IPS-NIHi7 (cell line): ENCODE measurements at regions not wholly inside any gene's neighbourhood (a gene's known extent, or its start where the extent isn't known, plus 50 kb on each side); places are given as distances from the start of the nearest gene placed in this dataset.

Source experiments
- DNase-seq: peaks from one replicate; pipeline ENCODE4 v3.0.0; 2012; ENCODE audit warnings: mixed read lengths; ENCODE audit errors: extremely low spot score

DNA sequence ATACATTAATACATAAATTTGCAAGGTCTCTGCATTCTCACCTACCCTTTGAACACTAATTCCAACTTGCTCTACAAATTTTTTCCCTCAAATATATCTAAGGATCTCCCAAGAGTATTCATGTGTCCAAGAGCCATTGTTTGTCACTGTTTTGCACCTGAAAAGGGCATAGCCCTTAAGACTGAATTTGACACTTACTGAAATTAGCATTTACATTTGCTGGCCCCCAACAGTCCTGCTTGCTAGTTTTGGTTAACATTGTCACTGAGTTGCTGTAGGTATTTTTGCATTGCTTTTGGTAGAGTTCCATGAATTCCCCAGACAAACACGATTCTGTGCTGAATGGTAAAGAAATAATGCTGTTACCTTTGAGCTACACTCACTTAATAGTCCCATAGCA lies 57.3 kb downstream of the KCNA4 start:
- no peak for DNase-seq

DNA sequence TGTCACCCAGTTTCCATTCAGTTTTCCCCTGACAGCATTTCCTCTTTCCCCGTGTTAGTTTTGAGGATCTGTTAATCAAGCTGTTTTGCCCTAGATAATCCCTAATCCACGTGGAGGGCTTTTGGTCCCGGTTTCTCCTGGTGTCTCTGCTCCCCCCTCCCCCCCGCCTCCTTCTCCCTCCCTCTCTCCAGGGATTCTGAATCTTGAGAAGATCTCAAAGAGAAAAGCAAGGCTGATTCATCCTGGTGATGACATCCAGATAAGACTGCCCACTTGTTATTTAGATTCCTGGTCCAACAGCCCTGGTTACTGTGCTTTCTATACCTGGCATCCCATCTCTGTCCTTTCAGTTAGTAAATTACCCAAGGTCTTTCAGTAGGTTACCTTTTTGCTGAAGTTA lies 59.4 kb downstream of the KCNA4 start:
- DNase-seq: peak; percentile 30

DNA sequence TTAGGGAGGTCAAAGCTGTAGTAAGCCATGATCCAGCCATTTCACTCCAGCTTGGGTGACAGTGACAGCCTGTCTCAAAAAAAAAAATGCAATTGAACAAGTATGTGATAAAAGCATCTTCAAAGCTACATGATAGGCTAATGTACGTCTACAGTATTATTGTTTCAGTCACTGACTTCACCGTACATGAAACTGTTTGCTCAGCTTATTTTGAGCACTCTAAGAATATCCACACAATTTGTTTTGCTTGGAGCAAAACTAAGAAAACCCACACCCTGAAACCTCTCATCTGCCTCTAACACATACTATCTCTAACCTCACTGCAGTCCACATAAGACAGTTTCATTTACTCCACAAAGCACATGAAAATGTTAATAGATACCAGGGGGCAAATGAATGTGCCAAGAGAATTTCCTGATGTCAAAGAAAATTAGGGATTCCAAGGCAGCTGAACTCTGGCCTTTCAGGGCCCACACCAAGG lies 60.7 kb downstream of the KCNA4 start:
- DNase-seq: no peak

DNA sequence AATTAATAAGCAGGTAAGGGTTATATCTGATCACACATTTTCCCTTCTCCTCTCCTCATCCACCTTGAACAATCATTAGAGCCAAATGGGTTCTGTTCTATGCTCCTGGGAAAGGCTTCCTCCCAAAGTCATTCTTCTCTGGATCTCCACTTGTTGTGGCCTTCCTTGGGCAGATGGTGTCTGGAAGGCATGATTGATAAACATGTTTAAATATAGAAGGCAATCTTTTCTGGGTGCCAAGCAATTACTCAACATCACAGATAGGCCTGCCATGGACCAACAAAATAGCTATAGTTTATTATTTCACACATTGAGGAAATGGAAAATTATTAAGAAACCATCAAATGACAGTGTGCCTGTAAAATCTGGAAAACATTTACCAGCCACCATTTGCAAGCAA lies 73.5 kb downstream of the KCNA4 start:
- no peak for DNase-seq

DNA sequence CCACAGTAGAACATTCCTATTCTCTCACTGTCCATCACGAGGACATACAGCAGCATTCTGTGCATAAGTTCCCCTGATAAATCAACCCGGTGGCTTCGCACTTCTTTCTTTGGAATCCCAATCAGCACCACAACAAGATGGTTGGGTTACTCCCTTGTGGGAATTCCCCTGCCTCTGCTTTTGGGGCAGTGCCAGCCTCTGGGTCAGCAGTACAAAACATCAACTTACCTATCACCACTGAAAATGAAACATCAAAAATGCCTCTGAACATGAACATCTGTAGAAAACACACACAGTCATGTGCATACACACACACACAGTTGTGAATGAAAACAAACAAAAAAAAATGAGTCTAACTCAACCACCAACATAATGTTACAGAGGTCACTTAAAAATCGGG lies 79.3 kb downstream of the KCNA4 start:
- no peak for DNase-seq

DNA sequence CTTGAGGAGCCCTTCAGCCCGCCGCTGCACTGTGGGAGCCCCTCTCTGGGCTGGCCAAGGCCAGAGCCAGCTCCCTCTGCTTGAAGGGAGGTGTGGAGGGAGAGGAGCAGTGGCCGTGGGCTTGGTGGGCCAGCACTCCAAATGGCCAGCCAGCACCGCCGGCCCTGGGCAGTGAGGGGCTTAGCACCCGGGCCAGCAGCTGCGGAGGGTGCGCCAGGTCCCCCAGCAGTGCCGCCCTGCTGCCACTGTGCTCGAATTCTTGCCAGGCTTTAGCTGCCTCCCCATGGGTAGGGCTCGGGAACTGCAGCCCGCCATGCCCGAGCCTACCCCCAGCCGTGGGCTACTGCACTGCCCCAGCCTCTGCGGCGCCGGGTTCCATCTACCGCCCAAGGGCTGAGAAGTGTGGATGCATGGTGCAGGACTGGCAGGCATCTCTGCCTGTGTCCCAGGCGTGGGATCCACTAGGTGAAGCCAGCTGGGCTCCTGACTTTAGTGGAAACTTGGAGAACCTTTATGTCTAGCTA lies 82.7 kb downstream of the KCNA4 start:
- DNase-seq: no peak

DNA sequence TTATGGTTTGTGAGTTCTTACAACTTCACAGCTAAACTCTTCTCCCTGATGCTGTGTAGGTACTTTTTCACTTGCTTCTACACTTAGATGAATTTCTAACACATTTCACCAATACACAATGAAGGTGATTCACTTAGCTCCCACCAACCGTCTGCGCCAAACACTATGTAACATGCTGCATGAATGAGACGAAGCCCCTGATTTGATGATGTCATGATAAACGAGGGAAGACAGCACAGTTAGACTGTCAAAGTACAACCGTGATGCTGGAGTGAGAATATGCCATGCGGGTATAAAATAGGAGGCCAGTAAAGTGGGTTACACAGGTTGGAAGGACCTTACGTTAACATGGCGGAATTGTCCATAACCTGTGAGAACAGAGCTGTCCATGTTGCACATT lies 100.8 kb downstream of the KCNA4 start:
- no peak for DNase-seq

DNA sequence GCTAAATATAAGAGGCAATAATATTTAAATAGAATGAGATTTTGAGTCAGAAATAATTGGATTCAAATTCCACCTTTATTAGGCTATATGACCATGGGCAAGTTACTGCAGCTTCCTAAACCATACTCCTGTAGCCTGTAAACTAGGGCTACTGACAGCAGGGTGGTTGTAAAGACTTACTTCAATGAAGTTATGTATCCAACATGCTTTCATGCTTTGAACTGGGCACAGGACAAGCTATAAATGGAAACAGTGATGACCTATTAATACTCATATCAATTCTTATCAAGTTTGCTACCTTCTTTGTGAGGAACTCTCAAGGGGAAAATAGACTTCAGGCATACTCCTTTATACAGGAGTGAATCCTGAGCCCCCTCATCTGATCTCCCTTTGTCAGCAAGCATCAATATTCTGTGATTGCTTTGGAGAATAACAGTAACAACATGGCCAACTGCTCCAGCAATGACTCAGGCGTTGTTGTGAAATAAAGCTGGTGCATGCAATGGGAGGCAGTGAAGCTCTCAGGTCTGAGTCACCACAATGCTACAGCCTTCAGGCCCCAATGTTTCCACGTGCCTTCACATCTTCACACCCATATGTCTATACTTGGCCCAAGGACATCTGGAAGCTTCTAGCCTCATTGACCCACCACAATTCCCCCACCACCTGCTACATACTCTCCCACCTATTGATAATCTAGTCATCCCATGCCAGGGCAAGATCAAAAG lies 102.5 kb downstream of the KCNA4 start:
- DNase-seq: no peak

DNA sequence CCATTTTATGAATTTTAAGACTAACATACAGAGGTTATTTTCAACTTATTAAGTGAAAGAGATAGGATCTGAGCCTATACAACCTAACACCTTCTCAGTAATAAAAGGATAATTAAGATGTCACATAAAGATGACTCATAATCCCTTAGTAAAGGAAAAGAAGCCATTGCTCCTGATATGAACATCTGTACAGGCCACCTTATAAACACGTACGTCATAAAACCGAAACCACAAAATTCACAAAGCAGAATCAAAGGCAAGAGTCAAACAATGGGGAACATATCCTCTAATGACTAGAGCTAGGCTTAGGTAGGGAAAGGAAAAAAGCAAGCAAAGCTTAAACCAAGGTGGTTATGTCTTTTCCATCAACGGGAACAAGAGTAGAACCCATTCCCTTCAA lies 103.5 kb downstream of the KCNA4 start:
- no peak for DNase-seq

DNA sequence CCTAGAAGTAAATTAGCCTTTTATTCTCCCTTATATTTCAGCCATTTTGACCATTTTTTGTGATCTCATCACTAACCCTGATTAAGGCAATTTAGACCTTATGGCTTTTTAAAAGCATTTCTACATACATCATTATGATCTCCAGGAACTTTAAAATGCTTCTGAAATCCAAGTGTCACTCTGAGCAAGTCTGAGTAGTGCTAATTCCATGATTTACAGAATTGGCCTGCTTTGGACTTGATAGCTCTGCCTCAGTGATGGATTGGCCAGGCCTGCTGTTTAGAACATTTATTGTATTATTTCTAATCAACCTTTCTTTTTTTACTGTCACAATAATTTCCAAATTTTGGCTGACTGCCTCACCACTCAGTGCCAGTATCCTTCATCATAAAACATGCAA lies 116.4 kb downstream of the KCNA4 start:
- DNase-seq: no peak

DNA sequence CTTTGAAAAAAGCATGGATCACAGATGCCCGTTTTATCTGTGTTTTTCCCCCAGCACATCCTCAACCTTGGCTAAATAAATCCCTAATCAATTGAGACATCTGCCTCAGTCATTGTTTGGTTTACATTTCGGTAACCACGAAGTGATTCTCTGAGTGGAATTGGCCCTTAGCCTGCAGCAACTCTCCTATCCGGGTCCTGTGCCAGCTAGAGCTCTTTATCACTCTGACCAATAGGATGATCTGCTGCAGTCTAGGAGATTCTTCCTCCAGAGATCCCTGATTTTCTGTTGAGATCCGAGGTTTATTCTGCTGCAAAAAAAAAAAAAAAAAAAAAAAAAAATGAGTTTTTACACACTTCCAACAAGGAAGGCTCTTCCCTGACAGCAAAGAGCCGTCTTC lies 137.3 kb downstream of the KCNA4 start:
- no peak for DNase-seq

DNA sequence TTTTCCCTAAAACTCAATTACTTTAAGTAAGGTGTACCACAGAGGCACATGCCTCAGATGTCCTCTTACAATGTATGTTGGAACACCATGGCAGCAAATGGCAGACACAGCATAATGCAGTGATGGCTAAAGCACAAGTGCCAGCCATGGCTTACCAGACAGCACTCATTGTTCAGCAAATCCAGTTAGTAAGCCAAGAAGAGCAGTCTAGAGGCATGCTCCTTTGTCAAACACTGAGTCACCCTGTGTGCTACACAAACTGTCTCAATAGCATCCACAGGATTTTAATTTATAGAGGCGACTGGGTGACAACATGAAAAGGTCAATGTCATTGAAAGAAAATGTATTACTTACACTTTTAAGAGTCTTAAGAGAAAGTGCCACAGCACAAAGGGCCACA lies 140.6 kb downstream of the KCNA4 start:
- no peak for DNase-seq

DNA sequence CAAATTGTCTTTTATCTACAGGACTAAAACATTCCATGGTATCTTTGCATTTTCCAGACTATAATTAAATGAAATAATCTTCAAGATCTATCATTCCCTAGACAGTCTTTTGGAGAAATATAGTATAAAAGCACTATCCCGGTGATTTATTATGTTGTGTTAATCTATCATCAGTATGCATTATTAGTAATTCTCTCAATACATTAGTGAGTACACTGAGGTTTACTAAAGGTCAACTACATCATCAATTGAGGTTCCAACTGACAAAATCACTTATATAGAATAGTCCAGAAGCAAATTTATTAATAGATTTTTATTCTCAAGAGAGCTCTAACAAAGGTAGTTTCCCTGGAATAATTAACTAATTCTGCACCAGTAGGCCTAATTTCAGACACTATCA lies 169.6 kb downstream of the KCNA4 start:
- no peak for DNase-seq

DNA sequence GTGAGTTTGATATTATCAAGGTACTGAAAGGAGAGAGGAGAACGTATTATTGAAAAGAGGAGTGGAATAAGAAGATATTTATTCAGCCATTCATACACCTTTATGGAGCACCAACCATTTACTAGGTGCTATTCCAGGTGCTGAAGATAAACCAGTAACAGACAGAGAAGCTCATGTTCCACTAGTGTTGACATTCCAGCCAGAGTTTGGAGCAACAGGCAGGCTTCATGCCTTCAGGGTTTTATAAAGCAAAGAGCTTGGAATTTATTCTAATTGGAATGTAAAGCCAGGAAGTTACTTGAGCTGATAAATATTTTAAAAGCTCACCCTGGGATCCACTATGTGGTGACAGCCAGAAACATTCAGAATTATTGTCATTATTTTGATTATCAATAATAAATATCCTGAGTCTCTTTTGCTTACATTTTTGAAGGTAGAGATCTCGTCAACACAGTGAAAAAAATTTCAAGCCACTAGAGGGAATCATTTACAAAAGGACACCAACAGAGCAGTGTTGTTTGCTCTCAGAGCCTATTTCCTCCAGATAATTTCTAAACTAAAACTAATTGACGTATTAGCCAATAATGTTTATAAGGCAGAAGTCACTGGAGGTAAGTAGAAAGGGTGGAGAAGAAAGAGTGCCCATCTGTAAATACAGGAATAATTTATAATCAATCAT lies 172.0 kb downstream of the KCNA4 start:
- no peak for DNase-seq

DNA sequence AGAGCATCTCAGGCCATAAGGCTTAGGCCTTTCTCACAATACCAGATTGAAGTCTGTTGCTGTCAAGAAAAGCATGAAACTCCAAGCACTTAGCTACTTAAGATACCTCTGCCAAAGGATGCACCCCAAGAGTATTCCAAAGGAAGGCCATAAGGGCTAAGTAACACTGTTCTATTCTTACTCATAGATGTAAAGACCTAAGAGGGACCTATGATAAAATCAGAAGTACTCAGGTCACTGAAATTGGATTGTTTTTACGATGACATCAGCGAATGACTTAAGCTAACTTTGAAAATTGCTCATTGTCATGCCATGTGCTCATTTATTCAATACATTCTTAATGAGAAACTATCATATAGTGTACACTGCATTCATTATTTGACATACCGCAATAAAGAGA lies 172.8 kb downstream of the KCNA4 start:
- no peak for DNase-seq

DNA sequence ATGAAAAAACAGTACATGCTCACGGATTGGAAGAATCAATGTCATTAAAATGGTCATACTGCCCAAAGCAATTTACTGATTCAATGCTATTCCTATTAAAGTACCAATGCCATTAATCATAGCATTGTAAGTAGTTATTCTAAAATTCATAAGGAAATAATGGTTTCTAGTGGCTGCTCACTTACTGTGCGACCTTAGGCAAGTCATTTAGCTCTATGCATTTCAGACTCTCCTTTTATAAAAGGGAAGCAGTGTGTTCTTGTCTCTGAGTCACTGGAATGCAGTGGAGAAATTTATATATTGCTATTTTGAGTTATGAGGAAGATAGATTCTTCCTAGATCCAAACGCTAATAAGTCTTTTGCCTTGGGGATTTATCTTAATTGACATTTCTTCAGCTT lies 174.8 kb downstream of the KCNA4 start:
- DNase-seq: no peak

DNA sequence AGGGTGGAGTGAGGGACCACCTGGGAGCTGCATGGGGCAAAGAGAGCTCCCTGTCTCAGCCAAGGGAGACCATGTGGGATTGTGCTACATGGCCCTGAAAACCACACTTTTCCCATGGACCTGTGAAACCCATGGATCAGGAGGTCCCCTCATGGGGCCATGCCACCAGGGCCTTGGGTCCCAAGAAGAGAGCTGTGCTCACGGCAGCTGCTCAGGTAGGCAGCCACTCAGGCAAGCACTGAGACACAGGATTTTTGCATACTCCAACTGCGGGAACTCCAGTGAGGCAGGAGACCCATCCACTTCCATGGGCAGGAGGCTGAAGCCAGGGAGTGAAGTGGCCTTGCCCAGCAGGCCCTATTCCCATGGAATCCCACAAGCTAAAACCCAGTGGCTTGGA lies 190.0 kb downstream of the KCNA4 start:
- DNase-seq: no peak

DNA sequence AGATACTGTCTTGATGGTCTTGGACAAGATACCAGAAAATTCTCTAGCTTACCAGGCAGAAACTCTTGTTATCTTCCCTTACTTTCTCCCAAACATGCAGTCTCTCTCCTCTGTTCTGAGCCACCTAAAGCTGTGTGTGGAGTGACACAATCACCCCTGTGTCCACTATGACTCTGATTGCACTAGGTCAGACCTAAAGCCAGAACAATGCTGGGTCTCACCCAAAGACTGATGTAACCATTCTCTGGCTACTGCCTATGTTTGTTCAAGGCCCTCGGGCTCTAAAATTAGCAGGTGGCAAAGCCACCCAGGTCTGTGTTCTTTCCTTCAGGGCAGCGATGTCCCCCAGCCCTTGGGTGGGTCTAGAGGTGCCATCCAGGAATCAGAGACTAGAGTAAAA lies 200.5 kb downstream of the KCNA4 start:
- DNase-seq: no peak

DNA sequence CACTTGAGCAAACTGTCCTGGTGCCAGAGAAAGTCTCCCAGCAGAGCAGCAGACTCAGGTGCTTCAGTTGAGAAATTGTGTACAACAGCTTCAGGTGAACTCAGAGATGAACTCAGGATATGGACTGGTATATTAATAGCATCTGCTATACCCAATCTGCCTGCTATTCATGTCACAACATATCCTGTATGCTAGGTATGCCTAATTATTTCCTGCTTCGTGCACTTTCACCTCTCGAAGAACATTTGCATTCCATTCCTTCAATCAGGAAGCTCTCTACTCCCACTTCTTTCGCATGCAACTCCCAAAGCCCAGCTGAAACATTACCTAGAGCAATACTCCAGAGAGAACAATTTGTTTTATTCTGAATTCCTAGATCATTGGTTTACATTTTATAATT lies 207.7 kb downstream of the KCNA4 start:
- DNase-seq: no peak

DNA sequence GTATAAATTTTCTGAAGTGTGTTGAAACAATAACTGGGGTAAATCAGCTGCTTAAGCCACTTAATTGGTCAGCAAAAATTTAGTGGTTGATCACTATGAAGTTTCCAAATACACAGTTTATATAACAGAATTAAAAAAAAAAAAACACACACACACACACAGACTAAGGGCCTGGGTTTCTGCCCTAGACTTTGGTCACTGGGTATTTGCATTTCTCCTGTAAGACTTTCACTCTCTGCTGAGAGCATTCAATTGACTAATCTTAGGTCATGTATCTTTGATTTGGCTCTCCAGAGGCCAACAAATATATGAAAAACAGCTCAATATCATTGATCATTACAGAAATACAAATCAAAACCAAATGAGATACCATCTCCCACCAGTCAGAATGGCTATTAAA lies 214.3 kb downstream of the KCNA4 start:
- DNase-seq: no peak

DNA sequence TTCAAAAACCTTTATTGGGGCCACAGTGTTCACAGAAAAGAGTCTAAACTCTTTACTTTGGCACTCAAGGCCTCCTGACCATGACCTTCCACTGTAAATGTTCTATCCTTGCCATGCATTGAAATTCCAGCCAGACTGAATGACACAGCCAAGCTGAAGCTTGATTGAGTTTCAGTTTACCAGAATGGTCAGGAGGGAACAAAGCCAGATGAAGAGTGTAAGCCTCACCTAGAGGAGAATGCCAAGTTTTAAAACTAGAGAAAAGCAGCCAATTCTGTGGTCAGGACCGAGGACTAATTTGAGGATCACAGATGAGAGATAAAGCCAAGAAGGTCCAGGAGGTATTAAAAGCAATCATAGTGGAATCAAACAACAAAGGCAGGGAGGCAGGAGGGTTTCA lies 215.3 kb downstream of the KCNA4 start:
- DNase-seq: no peak

DNA sequence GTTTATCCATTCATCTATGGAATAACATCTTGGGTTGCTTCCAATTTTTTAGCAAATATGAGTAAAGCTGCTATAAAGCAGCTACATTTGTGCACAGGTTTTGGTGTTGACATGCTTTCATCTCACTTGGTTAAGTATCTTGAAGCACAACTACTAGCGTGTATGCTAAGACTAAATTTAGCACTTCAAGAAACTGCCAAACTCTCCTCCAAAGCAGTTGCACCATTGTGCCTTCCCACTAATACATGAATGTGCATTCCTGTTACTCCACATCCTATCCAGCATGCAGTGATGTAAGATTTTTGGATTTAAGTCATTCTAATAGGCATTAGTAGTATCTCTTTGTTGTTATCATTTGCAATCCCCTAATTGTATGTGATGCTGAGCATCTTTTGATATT lies 230.7 kb downstream of the KCNA4 start:
- DNase-seq: no peak

DNA sequence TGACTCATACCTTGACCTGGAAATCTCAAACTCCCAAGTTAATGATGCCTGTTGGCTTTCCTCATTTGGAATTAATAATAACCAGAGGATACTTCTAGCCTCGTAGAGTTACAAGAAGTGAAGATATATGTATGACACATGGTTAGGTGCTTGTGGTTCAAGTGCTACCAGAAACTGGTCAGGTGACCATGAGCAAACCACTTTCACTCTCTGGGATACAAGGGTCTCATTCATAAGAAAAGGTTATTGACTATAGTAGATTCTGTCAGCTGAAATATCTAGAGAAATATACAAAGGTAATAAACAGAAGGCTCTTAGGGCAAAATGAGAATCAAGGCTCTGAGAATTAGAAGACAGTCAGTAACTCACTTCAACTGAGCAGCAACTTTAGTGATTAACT lies 233.3 kb downstream of the KCNA4 start:
- DNase-seq: no peak
